ENCODE measurements at regions not wholly inside any gene's neighbourhood (a gene's known extent, or its start where the extent isn't known, plus 50 kb on each side); places are given as distances from the start of the nearest gene placed in this dataset.
"Not testable (repeated sequence)": the region's sequence is repeated elsewhere in the genome, so short reads cannot be mapped to it uniquely, and the experiment has no call there.

DNA sequence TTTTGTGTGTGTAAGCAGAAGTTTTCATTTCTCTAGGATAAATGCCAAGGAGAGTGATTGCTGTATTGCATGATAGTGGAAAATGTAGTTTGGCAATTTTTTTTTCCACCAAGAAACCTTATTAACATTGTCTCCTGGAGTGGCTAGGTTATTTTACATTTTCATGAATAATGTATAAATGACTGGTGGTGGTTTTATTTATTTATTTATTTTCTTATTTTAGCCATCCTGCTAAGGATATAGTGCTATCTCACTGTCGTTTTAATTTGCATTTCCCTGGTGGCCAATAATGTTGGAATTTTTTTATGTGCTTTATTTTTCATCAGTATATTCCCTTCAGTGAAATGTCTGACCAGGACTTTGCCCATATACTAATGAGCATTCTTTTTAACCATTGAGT, 328.3 kb upstream of the OR4C13 start:
- H3K27me3 ChIP-seq (ENCODE audit: insufficient read depth, low read length); H3K4me1 ChIP-seq (ENCODE audit: insufficient read depth, low read length); H3K36me3 ChIP-seq (ENCODE audit: insufficient read depth, low read depth, low read length); H3K27ac ChIP-seq (ENCODE audit: low read length); H3K4me3 ChIP-seq (ENCODE audit: low read length); H3K9ac ChIP-seq (ENCODE audit: low read depth, low read length): not testable (repeated sequence)
- peaks cover 75% of the 10 kb centered on the region for H3K9me3 ChIP-seq (ENCODE audit: insufficient read depth, low read depth, low read length)

DNA sequence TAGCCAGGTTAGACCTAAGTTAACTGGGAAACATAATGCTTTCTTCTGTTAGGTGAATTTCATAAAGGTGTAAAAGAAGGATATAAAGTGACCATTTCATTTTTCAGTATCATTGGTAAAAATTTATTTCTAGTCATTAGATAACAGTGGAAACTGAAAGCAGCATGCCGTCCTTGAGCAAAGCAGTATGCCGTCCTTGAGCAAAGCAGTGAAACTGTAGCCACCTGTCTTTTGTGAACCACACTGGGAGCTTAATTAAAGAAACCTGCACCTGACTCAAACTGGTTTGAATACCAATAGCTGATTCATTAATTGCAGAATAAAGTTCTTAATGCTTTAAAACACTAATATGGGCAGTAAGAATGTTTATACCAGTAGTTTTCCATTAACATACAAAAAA, 281.5 kb upstream of the OR4C13 start:
- H3K4me1 ChIP-seq (ENCODE audit: insufficient read depth, low read length); H3K27ac ChIP-seq (ENCODE audit: low read length); H3K36me3 ChIP-seq (ENCODE audit: insufficient read depth, low read depth, low read length); H3K9ac ChIP-seq (ENCODE audit: low read depth, low read length); H3K4me3 ChIP-seq (ENCODE audit: low read length); H3K27me3 ChIP-seq (ENCODE audit: insufficient read depth, low read length): not testable (repeated sequence)
- peaks cover 59% of the 10 kb centered on the region for H3K9me3 ChIP-seq (ENCODE audit: insufficient read depth, low read depth, low read length)

DNA sequence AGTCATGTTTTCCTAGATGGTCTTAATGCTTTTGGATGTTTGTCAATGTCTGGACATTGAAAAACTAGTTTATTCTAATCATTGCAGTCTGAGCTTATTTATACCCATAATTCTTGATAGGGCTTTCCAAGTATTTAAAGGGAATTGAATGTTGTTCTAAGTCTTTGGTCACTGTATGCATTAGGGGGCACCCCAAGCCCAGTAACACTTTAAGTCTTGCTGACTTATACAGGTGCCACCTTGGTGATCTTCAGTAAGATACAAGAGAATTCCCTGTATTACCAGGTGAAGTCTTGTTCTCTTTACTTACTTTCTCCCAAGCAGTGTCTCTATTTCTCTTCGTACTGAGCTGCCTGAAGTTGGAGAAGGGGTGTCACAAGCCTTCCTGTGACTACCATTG, 250.1 kb upstream of the OR4C13 start:
- not testable (repeated sequence) for H3K9ac ChIP-seq (ENCODE audit: low read depth, low read length); H3K27ac ChIP-seq (ENCODE audit: low read length); H3K4me3 ChIP-seq (ENCODE audit: low read length); H3K36me3 ChIP-seq (ENCODE audit: insufficient read depth, low read depth, low read length); H3K4me1 ChIP-seq (ENCODE audit: insufficient read depth, low read length); H3K27me3 ChIP-seq (ENCODE audit: insufficient read depth, low read length)
- H3K9me3 ChIP-seq (ENCODE audit: insufficient read depth, low read depth, low read length): peaks cover 66% of the 10 kb centered on the region

DNA sequence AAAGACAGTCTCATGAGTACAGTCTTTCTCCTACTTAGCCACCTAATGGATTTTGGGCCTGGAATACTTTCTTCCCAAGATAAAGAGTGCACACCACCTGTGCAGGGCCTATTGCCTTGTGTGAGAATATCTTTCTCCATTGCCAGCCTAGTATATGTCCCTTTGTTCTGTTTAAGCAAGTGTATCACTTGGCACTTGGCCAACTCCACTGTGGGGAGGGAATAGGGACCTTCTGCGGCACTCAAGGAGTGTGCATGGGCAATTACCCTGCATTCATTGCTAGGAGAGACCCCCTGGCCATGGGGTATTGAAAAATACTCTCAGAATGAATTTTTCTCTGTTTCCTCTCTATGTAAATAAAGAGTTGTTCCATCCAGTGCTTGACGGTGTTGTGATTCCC, 201.7 kb upstream of the OR4C13 start:
- not testable (repeated sequence) for H3K36me3 ChIP-seq (ENCODE audit: insufficient read depth, low read depth, low read length); H3K9ac ChIP-seq (ENCODE audit: low read depth, low read length); H3K27ac ChIP-seq (ENCODE audit: low read length); H3K27me3 ChIP-seq (ENCODE audit: insufficient read depth, low read length); H3K4me1 ChIP-seq (ENCODE audit: insufficient read depth, low read length); H3K4me3 ChIP-seq (ENCODE audit: low read length)
- H3K9me3 ChIP-seq (ENCODE audit: insufficient read depth, low read depth, low read length): peaks cover 63% of the 10 kb centered on the region

DNA sequence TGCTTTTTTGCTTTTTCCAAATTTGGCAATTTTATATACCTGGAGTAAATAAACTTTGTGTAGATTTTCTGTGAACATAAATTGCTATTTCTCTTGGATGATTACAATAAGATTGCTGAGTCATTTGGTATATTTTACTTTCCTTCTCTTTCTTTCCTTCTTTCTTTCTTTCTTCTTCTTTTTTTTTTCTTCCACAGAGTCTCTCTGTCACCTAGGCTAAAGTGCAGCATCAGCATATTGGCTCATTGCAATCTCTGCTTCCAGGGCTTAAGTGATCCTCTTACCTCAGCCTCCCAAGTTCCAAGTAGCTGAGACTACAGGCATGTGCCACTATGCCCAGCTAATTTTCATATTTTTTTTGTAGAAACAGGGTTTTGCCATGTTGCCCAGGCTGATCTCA, 201.2 kb upstream of the OR4C13 start:
- peaks cover 63% of the 10 kb centered on the region for H3K9me3 ChIP-seq (ENCODE audit: insufficient read depth, low read depth, low read length)

DNA sequence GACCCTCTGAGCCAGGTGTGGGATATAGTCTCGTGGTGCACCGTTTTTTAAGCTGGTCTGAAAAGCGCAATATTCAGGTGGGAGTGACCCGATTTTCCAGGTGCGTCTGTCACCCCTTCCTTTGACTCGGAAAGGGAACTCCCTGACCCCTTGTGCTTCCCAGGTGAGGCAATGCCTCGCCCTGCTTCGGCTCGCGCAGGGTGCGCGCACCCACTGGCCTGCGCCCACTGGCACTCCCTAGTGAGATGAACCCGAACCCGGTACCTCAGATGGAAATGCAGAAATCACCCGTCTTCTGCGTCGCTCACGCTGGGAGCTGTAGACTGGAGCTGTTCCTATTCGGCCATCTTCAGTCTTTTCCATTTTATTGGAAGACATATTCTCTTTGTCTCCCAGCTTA, 171.4 kb upstream of the OR4C13 start:
- H3K4me3 ChIP-seq (ENCODE audit: low read length): not testable (repeated sequence)

More for the DNA sequence above, 201.2 kb upstream of the OR4C13 start:
- H3K4me3 ChIP-seq (ENCODE audit: low read length); H3K36me3 ChIP-seq (ENCODE audit: insufficient read depth, low read depth, low read length); H3K27me3 ChIP-seq (ENCODE audit: insufficient read depth, low read length); H3K27ac ChIP-seq (ENCODE audit: low read length); H3K4me1 ChIP-seq (ENCODE audit: insufficient read depth, low read length); H3K9ac ChIP-seq (ENCODE audit: low read depth, low read length): not testable (repeated sequence)

DNA sequence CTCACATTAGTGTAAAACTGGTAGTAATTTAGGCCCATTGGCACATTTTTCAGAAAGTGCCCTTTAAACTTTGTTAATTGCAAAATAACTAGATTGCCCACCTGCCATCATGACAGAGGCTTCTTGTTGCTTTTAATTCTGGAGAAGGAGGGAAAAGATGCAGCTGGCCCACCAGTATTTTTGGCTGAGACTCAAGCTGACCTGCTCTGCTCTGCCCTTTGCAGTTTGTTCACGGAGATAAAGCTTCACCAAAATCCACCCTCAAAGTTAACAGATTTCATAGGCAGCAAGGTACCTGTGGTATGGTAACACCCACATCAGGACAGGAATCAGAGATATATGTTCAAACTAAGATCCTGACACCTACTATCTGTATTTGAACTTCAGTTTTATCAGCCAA, 170.2 kb upstream of the OR4C13 start:
- H3K36me3 ChIP-seq (ENCODE audit: insufficient read depth, low read depth, low read length); H3K27ac ChIP-seq (ENCODE audit: low read length); H3K9ac ChIP-seq (ENCODE audit: low read depth, low read length); H3K27me3 ChIP-seq (ENCODE audit: insufficient read depth, low read length); H3K4me3 ChIP-seq (ENCODE audit: low read length); H3K4me1 ChIP-seq (ENCODE audit: insufficient read depth, low read length): not testable (repeated sequence)
- H3K9me3 ChIP-seq (ENCODE audit: insufficient read depth, low read depth, low read length): peaks cover 40% of the 10 kb centered on the region

More for the DNA sequence above, 171.4 kb upstream of the OR4C13 start:
- H3K9ac ChIP-seq (ENCODE audit: low read depth, low read length); H3K27ac ChIP-seq (ENCODE audit: low read length); H3K27me3 ChIP-seq (ENCODE audit: insufficient read depth, low read length); H3K4me1 ChIP-seq (ENCODE audit: insufficient read depth, low read length); H3K36me3 ChIP-seq (ENCODE audit: insufficient read depth, low read depth, low read length): not testable (repeated sequence)
- H3K9me3 ChIP-seq (ENCODE audit: insufficient read depth, low read depth, low read length): peaks cover 34% of the 10 kb centered on the region

DNA sequence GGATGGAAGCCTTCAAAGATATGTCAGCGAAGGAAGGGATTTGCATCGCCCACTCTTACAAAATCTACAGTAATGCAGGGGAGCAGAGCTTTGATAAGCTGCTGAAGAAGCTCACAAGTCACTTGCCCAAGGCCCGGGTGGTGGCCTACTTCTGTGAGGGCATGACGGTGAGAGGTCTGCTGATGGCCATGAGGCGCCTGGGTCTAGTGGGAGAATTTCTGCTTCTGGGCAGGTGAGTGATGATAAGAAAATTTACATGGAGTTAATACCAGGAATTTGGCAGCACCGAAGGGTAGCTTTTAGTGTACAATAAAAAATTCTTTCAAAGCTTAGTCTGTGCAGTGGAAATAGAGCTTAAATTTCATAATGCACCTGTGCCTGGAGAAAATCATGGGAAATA, 168.3 kb upstream of the OR4C13 start:
- not testable (repeated sequence) for H3K4me1 ChIP-seq (ENCODE audit: insufficient read depth, low read length); H3K9ac ChIP-seq (ENCODE audit: low read depth, low read length); H3K4me3 ChIP-seq (ENCODE audit: low read length); H3K27me3 ChIP-seq (ENCODE audit: insufficient read depth, low read length); H3K36me3 ChIP-seq (ENCODE audit: insufficient read depth, low read depth, low read length); H3K27ac ChIP-seq (ENCODE audit: low read length)
- H3K9me3 ChIP-seq (ENCODE audit: insufficient read depth, low read depth, low read length): peaks cover 48% of the 10 kb centered on the region

DNA sequence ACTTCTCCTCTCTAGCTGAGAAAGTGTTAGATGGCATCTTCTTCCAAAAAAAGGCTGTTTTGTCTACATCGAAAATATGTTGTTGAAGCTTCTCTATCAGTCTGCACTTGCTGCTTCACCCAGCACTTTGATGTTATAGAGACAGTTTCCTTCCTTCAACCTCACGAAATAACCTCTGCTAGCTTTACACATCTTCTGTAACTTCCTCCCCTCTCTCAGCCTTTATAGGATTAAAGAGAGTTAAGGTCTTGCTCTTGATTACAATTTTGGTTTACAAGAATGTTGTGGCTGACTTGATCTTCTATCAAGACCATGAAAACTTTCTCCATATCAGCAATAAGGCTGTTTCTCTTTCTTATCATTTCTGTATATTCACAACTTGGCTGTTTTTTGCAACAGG, 162.4 kb upstream of the OR4C13 start:
- H3K27me3 ChIP-seq (ENCODE audit: insufficient read depth, low read length); H3K4me3 ChIP-seq (ENCODE audit: low read length); H3K27ac ChIP-seq (ENCODE audit: low read length); H3K4me1 ChIP-seq (ENCODE audit: insufficient read depth, low read length); H3K36me3 ChIP-seq (ENCODE audit: insufficient read depth, low read depth, low read length); H3K9ac ChIP-seq (ENCODE audit: low read depth, low read length): not testable (repeated sequence)
- peaks cover 51% of the 10 kb centered on the region for H3K9me3 ChIP-seq (ENCODE audit: insufficient read depth, low read depth, low read length)

DNA sequence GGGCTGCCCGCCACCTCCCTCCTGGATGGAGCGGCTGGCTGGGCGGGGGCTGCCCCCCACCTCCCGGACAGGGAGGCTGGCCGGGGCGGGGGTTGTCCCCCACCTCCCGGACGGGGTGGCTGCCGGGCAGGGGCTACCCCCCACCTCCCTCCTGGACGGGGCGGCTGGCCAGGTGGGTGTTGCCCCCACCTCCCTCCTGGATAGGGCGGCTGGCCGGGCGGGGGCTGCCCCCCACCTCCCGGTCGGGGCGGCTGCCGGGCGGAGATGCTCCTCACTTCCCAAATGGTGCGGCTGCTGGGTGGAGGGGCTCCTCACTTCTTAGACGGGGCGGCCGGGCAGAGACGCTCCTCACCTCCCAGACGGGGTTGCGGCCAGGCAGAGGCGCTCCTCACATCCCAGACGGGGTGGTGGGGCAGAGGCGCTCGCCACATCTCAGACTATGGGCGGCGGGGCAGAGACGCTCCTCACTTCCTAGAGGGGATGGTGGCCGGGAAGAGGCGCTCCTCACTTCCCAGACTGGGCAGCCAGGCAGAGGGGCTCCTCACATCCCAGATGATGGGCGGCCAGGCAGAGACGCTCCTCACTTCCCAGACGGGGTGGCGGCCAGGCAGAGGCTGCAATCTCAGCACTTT, 153.9 kb upstream of the OR4C13 start:
- H3K4me3 ChIP-seq (ENCODE audit: low read length); H3K9ac ChIP-seq (ENCODE audit: low read depth, low read length); H3K4me1 ChIP-seq (ENCODE audit: insufficient read depth, low read length); H3K27ac ChIP-seq (ENCODE audit: low read length); H3K36me3 ChIP-seq (ENCODE audit: insufficient read depth, low read depth, low read length); H3K27me3 ChIP-seq (ENCODE audit: insufficient read depth, low read length): not testable (repeated sequence)
- H3K9me3 ChIP-seq (ENCODE audit: insufficient read depth, low read depth, low read length): peaks cover 29% of the 10 kb centered on the region

DNA sequence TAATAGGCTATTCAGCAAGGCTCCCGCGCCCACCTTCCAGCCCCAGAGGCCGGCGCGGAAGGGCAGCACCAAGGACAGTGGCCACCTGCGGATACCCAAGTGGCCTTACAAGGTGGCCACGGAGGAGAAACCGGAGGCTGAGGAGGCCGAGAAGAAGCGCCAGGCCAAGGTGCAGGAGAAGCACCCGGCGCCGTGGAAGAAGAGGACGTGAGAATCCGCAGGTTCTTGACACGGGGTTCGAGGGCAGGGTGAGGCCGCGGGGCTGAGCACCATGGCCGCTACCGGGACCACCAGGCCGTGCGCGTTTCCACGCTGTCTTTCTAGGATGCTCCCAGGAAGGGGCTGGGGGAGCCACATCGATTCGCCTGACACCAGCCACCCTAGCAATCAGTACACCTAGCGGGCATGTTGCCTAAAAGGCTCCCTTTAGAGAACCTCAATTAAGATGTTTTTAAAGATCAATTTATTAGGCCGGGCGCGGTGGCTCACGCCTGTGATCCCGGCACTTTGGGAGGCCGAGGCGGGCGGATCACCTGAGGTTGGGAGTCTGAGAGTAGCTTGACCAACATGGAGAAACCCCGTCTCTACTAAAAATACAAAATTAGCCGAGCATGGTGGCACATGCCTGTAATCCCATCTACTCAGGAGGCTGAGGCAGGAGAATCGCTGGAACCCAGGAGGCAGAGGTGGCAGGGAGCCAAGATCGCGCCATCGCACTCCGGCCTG, 134.3 kb upstream of the OR4C13 start:
- H3K9ac ChIP-seq (ENCODE audit: low read depth, low read length); H3K36me3 ChIP-seq (ENCODE audit: insufficient read depth, low read depth, low read length); H3K27ac ChIP-seq (ENCODE audit: low read length); H3K4me1 ChIP-seq (ENCODE audit: insufficient read depth, low read length); H3K4me3 ChIP-seq (ENCODE audit: low read length); H3K27me3 ChIP-seq (ENCODE audit: insufficient read depth, low read length): not testable (repeated sequence)
- H3K9me3 ChIP-seq (ENCODE audit: insufficient read depth, low read depth, low read length): peaks cover 55% of the 10 kb centered on the region

DNA sequence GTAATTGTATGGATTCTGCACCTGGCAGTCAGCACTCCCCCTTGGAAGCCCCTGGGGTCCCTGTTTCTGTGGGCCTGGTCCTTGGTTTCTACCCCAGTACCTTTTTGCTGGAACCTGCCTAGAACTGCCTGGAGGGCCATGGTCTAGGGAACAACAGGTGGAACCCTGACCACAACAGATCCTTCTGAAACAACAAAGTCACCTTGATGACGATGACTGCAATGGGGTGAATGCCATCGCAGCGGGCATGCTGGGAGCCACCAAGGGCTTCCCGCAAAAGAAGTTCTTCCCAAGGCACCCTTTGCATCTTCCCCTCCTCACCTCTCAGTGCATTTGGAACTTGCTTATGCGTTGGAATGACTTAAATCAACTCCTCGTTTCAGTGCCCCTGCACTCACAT, 129.0 kb upstream of the OR4C13 start:
- H3K36me3 ChIP-seq (ENCODE audit: insufficient read depth, low read depth, low read length); H3K27ac ChIP-seq (ENCODE audit: low read length); H3K27me3 ChIP-seq (ENCODE audit: insufficient read depth, low read length); H3K4me1 ChIP-seq (ENCODE audit: insufficient read depth, low read length); H3K9ac ChIP-seq (ENCODE audit: low read depth, low read length); H3K4me3 ChIP-seq (ENCODE audit: low read length): not testable (repeated sequence)
- peaks cover 61% of the 10 kb centered on the region for H3K9me3 ChIP-seq (ENCODE audit: insufficient read depth, low read depth, low read length)
